WTC11 (cell line): ENCODE measurements at regions not wholly inside any gene's neighbourhood (a gene's known extent, or its start where the extent isn't known, plus 50 kb on each side); places are given as distances from the start of the nearest gene placed in this dataset.

Source experiments
- ATAC-seq: fragments of 200-7000 bp; cut with Tn5 transposase; 2 replicates; pipeline ENCODE4 v1.10.0; 2021; ENCODE audit warnings: mild to moderate bottlenecking, moderate library complexity
- CTCF ChIA-PET: fragments of 300-600 bp; sonication (Branson Sonifier 250); formaldehyde crosslinking; loops from one replicate; lab custom pipeline; 2021; ENCODE audit warnings: antibody characterized with exemption; lab: Charles Lee
- POLR2A ChIA-PET: fragments of 350-600 bp; sonication (Branson Sonifier 250); formaldehyde crosslinking; loops from one replicate; lab custom pipeline; 2021; ENCODE audit warnings: antibody characterized with exemption; lab: Charles Lee
- DNase-seq: peaks from one replicate; pipeline ENCODE4 v3.0.0; 2021; ENCODE audit warnings: low spot score
- H3K27ac Mint-ChIP-seq: 2 replicates; pipeline ENCODE4 v1.8.0; 2021; ENCODE audit warnings: mixed read lengths
- H3K27me3 Mint-ChIP-seq: 2 replicates; pipeline ENCODE4 v1.8.0; 2021; ENCODE audit warnings: low read depth, mild to moderate bottlenecking, moderate library complexity, mixed read lengths
- H3K36me3 Mint-ChIP-seq: 2 replicates; pipeline ENCODE4 v1.8.0; 2021; ENCODE audit warnings: mixed read lengths
- H3K4me1 Mint-ChIP-seq: 2 replicates; pipeline ENCODE4 v1.8.0; 2022; ENCODE audit warnings: mixed read lengths
- H3K4me3 Mint-ChIP-seq: 2 replicates; pipeline ENCODE4 v1.8.0; 2021; ENCODE audit warnings: mild to moderate bottlenecking, moderate library complexity, mixed read lengths
- H3K9me3 Mint-ChIP-seq: 2 replicates; pipeline ENCODE4 v1.8.0; 2021; ENCODE audit warnings: mixed read lengths
- ATF3 ChIP-seq: sonication (generic); formaldehyde crosslinking; conservative IDR thresholded peaks from 2 replicates; pipeline ENCODE4 v1.8.1; 2022; ENCODE audit warnings: mild to moderate bottlenecking, missing genetic modification reagents
- CDX4 ChIP-seq: fragments of 250-450 bp; sonication (Bioruptor Pico); IDR thresholded peaks from 2 replicates; pipeline ENCODE4 v1.9.0; 2021; ENCODE audit warnings: moderate library complexity, mild to moderate bottlenecking, inconsistent platforms, borderline replicate concordance
- EMX1 ChIP-seq: fragments of 250-450 bp; sonication (Bioruptor Pico); IDR thresholded peaks from 2 replicates; pipeline ENCODE4 v1.8.0; 2021; ENCODE audit warnings: mild to moderate bottlenecking
- ERG ChIP-seq: fragments of 250-450 bp; sonication (Bioruptor Pico); IDR thresholded peaks from 2 replicates; pipeline ENCODE4 v1.8.0; 2021; ENCODE audit warnings: mild to moderate bottlenecking
- GABPB1 ChIP-seq: sonication (generic); formaldehyde crosslinking; IDR thresholded peaks from 2 replicates; pipeline ENCODE4 v1.8.1; 2023; ENCODE audit warnings: mild to moderate bottlenecking, missing genetic modification reagents
- IRF1 ChIP-seq: sonication (generic); formaldehyde crosslinking; IDR thresholded peaks from 2 replicates; pipeline ENCODE4 v1.8.0; 2023; ENCODE audit warnings: missing genetic modification reagents
- NFE2L1 ChIP-seq: sonication (generic); formaldehyde crosslinking; IDR thresholded peaks from 2 replicates; pipeline ENCODE4 v1.8.1; 2023; ENCODE audit warnings: missing genetic modification reagents
- NR1H2 ChIP-seq: sonication (generic); formaldehyde crosslinking; IDR thresholded peaks from 2 replicates; pipeline ENCODE4 v1.9.0; 2021; ENCODE audit warnings: mild to moderate bottlenecking, moderate library complexity, missing genetic modification reagents
- NR2C2 ChIP-seq: sonication (generic); formaldehyde crosslinking; IDR thresholded peaks from 2 replicates; pipeline ENCODE4 v1.8.0; 2022; ENCODE audit warnings: mild to moderate bottlenecking, missing genetic modification reagents
- PRDM15 ChIP-seq: sonication (generic); formaldehyde crosslinking; IDR thresholded peaks from 2 replicates; pipeline ENCODE4 v1.8.0; 2022; ENCODE audit warnings: missing genetic modification reagents
- PRRX2 ChIP-seq: fragments of 250-450 bp; sonication (Bioruptor Pico); IDR thresholded peaks from 2 replicates; pipeline ENCODE4 v1.8.0; 2021; ENCODE audit warnings: mild to moderate bottlenecking
- RELA ChIP-seq: sonication (generic); formaldehyde crosslinking; IDR thresholded peaks from 2 replicates; pipeline ENCODE4 v1.8.1; 2022; ENCODE audit warnings: missing genetic modification reagents, mild to moderate bottlenecking, borderline replicate concordance
- TEAD4 ChIP-seq: sonication (generic); formaldehyde crosslinking; IDR thresholded peaks from 2 replicates; pipeline ENCODE4 v1.8.0; 2022; ENCODE audit warnings: mild to moderate bottlenecking, missing genetic modification reagents
- ZMAT4 ChIP-seq: fragments of 250-450 bp; sonication (Bioruptor Pico); IDR thresholded peaks from 2 replicates; pipeline ENCODE4 v1.9.0; 2021; ENCODE audit warnings: mild to moderate bottlenecking
- ZNF232 ChIP-seq: sonication (generic); formaldehyde crosslinking; IDR thresholded peaks from 2 replicates; pipeline ENCODE4 v1.8.0; 2022; ENCODE audit warnings: mild to moderate bottlenecking, missing genetic modification reagents
- ZNF263 ChIP-seq: sonication (generic); formaldehyde crosslinking; IDR thresholded peaks from 2 replicates; pipeline ENCODE4 v1.8.1; 2022; ENCODE audit warnings: low read depth, mild to moderate bottlenecking, moderate library complexity, missing genetic modification reagents
- ZNF281 ChIP-seq: sonication (generic); formaldehyde crosslinking; IDR thresholded peaks from 2 replicates; pipeline ENCODE4 v1.8.0; 2023; ENCODE audit warnings: mild to moderate bottlenecking, missing genetic modification reagents
- ZNF425 ChIP-seq: fragments of 250-450 bp; sonication (Bioruptor Pico); conservative IDR thresholded peaks from 2 replicates; pipeline ENCODE4 v1.9.0; 2021; ENCODE audit warnings: mild to moderate bottlenecking

- H3K4me1 Mint-ChIP-seq: no peaks in the 10 kb centered on the region
- POLR2A ChIA-PET: no interaction called here
- DNase-seq (no peak), ATAC-seq (no peak)
- H3K9me3 Mint-ChIP-seq: no peaks in the 10 kb centered on the region
- H3K36me3 Mint-ChIP-seq: no peaks in the 10 kb centered on the region
- H3K4me3 Mint-ChIP-seq: no peak overlapping the region
- no peaks in the 10 kb centered on the region for H3K27me3 Mint-ChIP-seq
- no peak overlapping the region for H3K27ac Mint-ChIP-seq
- CTCF ChIA-PET: no interaction called here
- TF ChIP-seq PRRX2 (CRISPR knock-in tag) (no peak), ERG (CRISPR knock-in tag) (no peak), ATF3 (CRISPR knock-in tag) (no peak), IRF1 (CRISPR knock-in tag) (no peak), TEAD4 (CRISPR knock-in tag) (no peak), ZNF281 (CRISPR knock-in tag) (no peak), NR2C2 (no peak)
Measured at GRCh38 chr18:77550625-77551024, 301.0 kb downstream of the GALR1 start.

GRCh38 chr18:77551055-77551454, 301.4 kb downstream of the GALR1 start:
- H3K27ac Mint-ChIP-seq: no peak overlapping the region
- DNase-seq (no peak), ATAC-seq (no peak)
- no peaks in the 10 kb centered on the region for H3K9me3 Mint-ChIP-seq
- no peak overlapping the region for H3K4me3 Mint-ChIP-seq
- no peaks in the 10 kb centered on the region for H3K4me1 Mint-ChIP-seq
- TF ChIP-seq ZMAT4 (CRISPR knock-in tag): no peak
- no peak for TF ChIP-seq GABPB1
- TF ChIP-seq NR1H2 (CRISPR knock-in tag): no peak
- no peak for TF ChIP-seq EMX1 (CRISPR knock-in tag)
- no peak for TF ChIP-seq ZNF263 (CRISPR knock-in tag)
- TF ChIP-seq PRDM15 (CRISPR knock-in tag): no peak
- TF ChIP-seq RELA: no peak
- TF ChIP-seq CDX4: no peak
- no peak for TF ChIP-seq NFE2L1
- TF ChIP-seq ZNF281 (CRISPR knock-in tag): no peak
- TF ChIP-seq ZNF425: no peak
- no peak for TF ChIP-seq ZNF232
- ChIA-PET POLR2A (no interaction called here), CTCF (no interaction called here)
- H3K27me3 Mint-ChIP-seq: no peaks in the 10 kb centered on the region
- H3K36me3 Mint-ChIP-seq: no peaks in the 10 kb centered on the region
